Neuronal stem cell (in vitro differentiated cells): ENCODE measurements at regions not wholly inside any gene's neighbourhood (a gene's known extent, or its start where the extent isn't known, plus 50 kb on each side); places are given as distances from the start of the nearest gene placed in this dataset.

ENCODE experiments used
- DNase-seq: peaks from one replicate; pipeline ENCODE4 v3.0.0-alpha.2; 2013; ENCODE audit warnings: low spot score
- H2AFZ ChIP-seq: one replicate; pipeline ENCODE4 v1.6.1; 2013; ENCODE audit warnings: mild to moderate bottlenecking, low read length, inconsistent platforms
- H2AK5ac ChIP-seq: 2 replicates; pipeline ENCODE4 v1.6.1; 2013; ENCODE audit warnings: low read depth, mild to moderate bottlenecking, inconsistent platforms, low read length, moderate library complexity, mixed read lengths
- H2BK120ac ChIP-seq: 2 replicates; pipeline ENCODE4 v1.6.1; 2013; ENCODE audit warnings: low read depth, mild to moderate bottlenecking, inconsistent platforms, low read length, moderate library complexity, mixed read lengths
- H2BK12ac ChIP-seq: one replicate; pipeline ENCODE4 v1.6.1; 2013; ENCODE audit warnings: low read length, inconsistent platforms
- H2BK15ac ChIP-seq: 2 replicates; pipeline ENCODE4 v1.6.1; 2013; ENCODE audit warnings: mild to moderate bottlenecking, low read length, inconsistent platforms, mixed read lengths
- H2BK5ac ChIP-seq: one replicate; pipeline ENCODE4 v1.6.1; 2013; ENCODE audit warnings: inconsistent platforms, mild to moderate bottlenecking, low read length, moderate library complexity
- H3K14ac ChIP-seq: one replicate; pipeline ENCODE4 v1.6.1; 2013; ENCODE audit warnings: low read length, inconsistent platforms
- H3K18ac ChIP-seq: 2 replicates; pipeline ENCODE4 v1.6.1; 2013; ENCODE audit warnings: low read length, inconsistent platforms
- H3K23ac ChIP-seq: 2 replicates; pipeline ENCODE4 v1.6.1; 2013; ENCODE audit warnings: low read depth, mild to moderate bottlenecking, mixed read lengths, low read length, inconsistent platforms; ENCODE audit not compliant: poor library complexity
- H3K27ac ChIP-seq: replicated peaks from 3 replicates; pipeline ENCODE4 v1.5.1; 2013; ENCODE audit warnings: low read length, inconsistent platforms
- H3K27me3 ChIP-seq, 3 experiments: 2 replicates each; pipeline ENCODE4 v1.6.1; 2013; ENCODE audit warnings: low read length in 3 of 3, mild to moderate bottlenecking in 2 of 3, inconsistent platforms in 1 of 3, low read depth in 1 of 3, mixed read lengths in 1 of 3, moderate library complexity in 1 of 3; ENCODE audit not compliant: control insufficient read depth in 3 of 3, insufficient read depth in 3 of 3
- H3K36me3 ChIP-seq, 2 donors: replicated peaks in 1 of 2; 2 replicates each; pipeline ENCODE4 v1.6.1; 2013; ENCODE audit warnings: low read length in 2 of 2; ENCODE audit not compliant: control insufficient read depth in 2 of 2, insufficient read depth in 2 of 2
- H3K4ac ChIP-seq: 2 replicates; pipeline ENCODE4 v1.6.1; 2013; ENCODE audit warnings: inconsistent platforms, mild to moderate bottlenecking, low read length, moderate library complexity
- H3K4me1 ChIP-seq, 2 donors: 1 replicate in 1 of 2; 2 replicates in 1 of 2; pipeline ENCODE4 v1.6.1; 2013; ENCODE audit warnings: low read length in 2 of 2, low read depth in 1 of 2; ENCODE audit not compliant: control insufficient read depth in 2 of 2, insufficient read depth in 1 of 2
- H3K4me2 ChIP-seq: one replicate; pipeline ENCODE4 v1.6.1; 2013; ENCODE audit warnings: mild to moderate bottlenecking, low read length, inconsistent platforms; ENCODE audit not compliant: insufficient read depth, poor library complexity, severe bottlenecking
- H3K4me3 ChIP-seq, 2 donors: 2 replicates each; pipeline ENCODE4 v1.5.1; 2013; ENCODE audit warnings: low read length in 2 of 2, mild to moderate bottlenecking in 2 of 2, inconsistent platforms in 1 of 2, moderate library complexity in 1 of 2
- H3K79me1 ChIP-seq: one replicate; pipeline ENCODE4 v1.6.1; 2013; ENCODE audit warnings: low read depth, mild to moderate bottlenecking, inconsistent platforms, low read length, moderate library complexity
- H3K9ac ChIP-seq: one replicate; pipeline ENCODE4 v1.6.1; 2013; ENCODE audit warnings: mild to moderate bottlenecking, low read depth, low read length, inconsistent platforms; ENCODE audit not compliant: poor library complexity
- H3K9me3 ChIP-seq, 2 donors: replicated peaks in 1 of 2; 2 replicates each; pipeline versions ENCODE3 to v1.6.1; 2013; ENCODE audit warnings: low read length in 2 of 2, mild to moderate bottlenecking in 2 of 2, inconsistent platforms in 1 of 2, low read depth in 1 of 2, mixed read lengths in 1 of 2, moderate library complexity in 1 of 2; ENCODE audit not compliant: control insufficient read depth in 2 of 2, insufficient read depth in 1 of 2
- H4K8ac ChIP-seq: one replicate; pipeline ENCODE4 v1.6.1; 2013; ENCODE audit warnings: low read depth, mild to moderate bottlenecking, inconsistent platforms, low read length, moderate library complexity
- H4K91ac ChIP-seq: one replicate; pipeline ENCODE4 v1.6.1; 2013; ENCODE audit warnings: low read length, low read depth, mild to moderate bottlenecking, inconsistent platforms; ENCODE audit not compliant: poor library complexity
- WGBS, 2 donors: extraction: QIAGEN DNeasy Blood & Tissue Kit; methylation state at CpG; one replicate each; pipeline ENCODE4 v1.1.7; 2013; ENCODE audit warnings: missing lambda C conversion rate in 2 of 2, mixed read lengths in 1 of 2; ENCODE audit not compliant: insufficient read length in 2 of 2, insufficient replicate concordance in 1 of 2; ENCODE audit errors: extremely low coverage in 2 of 2; 5-methylcytosine and 5-hydroxymethylcytosine counted together

DNA sequence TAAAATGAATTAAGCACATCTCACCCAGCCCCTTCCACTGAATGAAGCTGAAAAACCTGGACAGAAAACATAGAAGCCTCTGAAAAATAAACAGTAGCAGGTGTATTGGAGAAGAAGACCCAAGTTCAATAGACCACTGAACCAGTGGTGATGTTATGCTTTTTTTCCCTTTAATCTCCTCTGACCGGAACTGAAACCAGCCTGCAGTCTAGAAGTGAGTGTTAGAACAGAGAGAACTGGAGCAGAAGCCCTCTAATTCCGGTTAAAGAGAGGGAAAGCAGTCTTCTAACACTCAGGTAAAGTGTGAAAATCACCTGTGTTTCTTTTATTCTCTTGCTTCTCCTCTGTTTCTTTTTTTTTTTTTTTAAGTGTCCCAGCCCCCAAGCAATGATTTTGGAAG is 83.5 kb upstream of the CCL21 start:
- Histone ChIP-seq H3K9ac (no peak overlapping the region), H2BK15ac (no peak overlapping the region), H3K23ac (no peak overlapping the region), H3K4me2 (no peak overlapping the region), H3K9me3 (no peaks in the 10 kb centered on the region), H3K4me3 (no peak overlapping the region), H3K27me3 (peaks cover 0 to 9% (median 0%) of the 10 kb centered on the region in 3 experiments), H3K14ac (no peak overlapping the region), H4K91ac (no peak overlapping the region), H4K8ac (no peak overlapping the region), H3K36me3 (no peaks in the 10 kb centered on the region), H3K4ac (no peak overlapping the region), H2BK12ac (no peak overlapping the region), H3K79me1 (no peaks in the 10 kb centered on the region), H2AK5ac (no peak overlapping the region), H3K18ac (no peak overlapping the region), H3K4me1 (no peaks in the 10 kb centered on the region), H2BK5ac (no peak overlapping the region), H2AFZ (no peak overlapping the region), H3K27ac (no peak overlapping the region), H2BK120ac (no peak overlapping the region)
- DNase-seq = no peak
- WGBS, 2 donors = no CpG with 5 or more reads among the region's 2 CpGs

DNA sequence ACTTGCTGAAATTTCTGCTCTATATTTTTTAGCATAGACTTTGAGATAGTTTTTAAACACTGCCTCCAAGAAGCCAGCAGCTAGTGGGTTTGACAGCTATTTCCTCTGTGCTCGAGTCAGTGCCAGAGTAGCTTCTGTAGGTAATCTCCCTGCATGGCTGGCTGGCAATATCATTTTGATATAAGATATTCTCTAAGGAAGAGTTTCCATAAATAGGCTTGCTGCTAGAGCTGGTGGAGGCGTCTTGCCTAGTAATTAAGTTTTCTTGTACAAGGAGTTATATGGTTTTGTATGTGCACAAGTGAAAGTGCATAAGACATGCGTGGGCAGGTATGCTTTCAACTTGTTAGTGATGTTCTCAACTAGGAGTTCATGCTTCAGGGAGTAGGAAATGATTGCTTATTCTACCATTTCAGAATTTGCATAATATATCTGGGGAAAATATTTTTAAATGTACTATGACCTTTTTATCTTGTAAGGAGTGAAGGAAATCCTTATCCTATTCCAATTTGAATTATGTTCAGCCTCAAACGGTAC is 74.1 kb upstream of the CCL21 start:
- no peak overlapping the region for H2AFZ ChIP-seq
- H2AK5ac ChIP-seq = no peak overlapping the region
- no peak overlapping the region for H3K9ac ChIP-seq
- no peaks in the 10 kb centered on the region for H3K79me1 ChIP-seq
- H2BK12ac ChIP-seq = no peak overlapping the region
- no peak overlapping the region for H3K4ac ChIP-seq
- peaks cover 0 to 33% (median 0%) of the 10 kb centered on the region in 3 experiments for H3K27me3 ChIP-seq
- H3K23ac ChIP-seq = no peak overlapping the region
- no peak overlapping the region for H2BK120ac ChIP-seq
- no peak overlapping the region for H3K4me3 ChIP-seq
- H3K27ac ChIP-seq = no peak overlapping the region
- no peak overlapping the region for H4K91ac ChIP-seq
- no peaks in the 10 kb centered on the region for H3K4me1 ChIP-seq
- DNase-seq = no peak
- no CpG with 5 or more reads among the region's 4 CpGs for WGBS, 2 donors
- no peak overlapping the region for H4K8ac ChIP-seq
- H3K36me3 ChIP-seq = no peaks in the 10 kb centered on the region
- H2BK5ac ChIP-seq = no peak overlapping the region
- no peak overlapping the region for H3K14ac ChIP-seq
- H3K18ac ChIP-seq = no peak overlapping the region
- H3K4me2 ChIP-seq = no peak overlapping the region
- H2BK15ac ChIP-seq = no peak overlapping the region
- H3K9me3 ChIP-seq = no peaks in the 10 kb centered on the region

DNA sequence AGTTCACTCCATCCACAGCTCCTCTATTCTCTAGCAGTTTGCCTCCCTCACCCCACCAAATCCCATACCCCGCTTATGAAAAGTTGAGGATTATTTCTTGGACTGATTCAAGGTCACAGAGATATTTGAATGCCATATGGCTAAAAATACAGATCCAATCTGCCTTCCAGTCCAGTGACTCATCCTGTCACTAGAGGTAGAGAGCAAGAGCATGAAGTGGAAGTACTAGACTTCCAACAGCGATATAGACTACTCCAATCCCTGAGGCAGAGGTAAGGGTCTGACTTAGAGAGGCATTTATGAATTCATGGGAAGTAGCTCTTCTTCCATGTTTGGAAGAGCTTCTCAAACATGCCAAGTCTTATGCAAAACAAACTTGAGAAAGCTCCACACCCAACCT is 72.4 kb upstream of the CCL21 start:
- no CpG with 5 or more reads among the region's 2 CpGs for WGBS, 2 donors
- Histone ChIP-seq H3K18ac (no peak overlapping the region), H3K9ac (no peak overlapping the region), H3K79me1 (no peaks in the 10 kb centered on the region), H3K27ac (no peak overlapping the region), H3K14ac (no peak overlapping the region), H3K4me2 (no peak overlapping the region), H2BK5ac (no peak overlapping the region), H3K4me1 (no peaks in the 10 kb centered on the region), H3K23ac (no peak overlapping the region), H2BK15ac (no peak overlapping the region), H4K91ac (no peak overlapping the region), H2BK12ac (no peak overlapping the region), H3K4me3 (no peak overlapping the region), H2BK120ac (no peak overlapping the region), H3K9me3 (no peaks in the 10 kb centered on the region), H3K27me3 (peaks cover 0 to 30% (median 0%) of the 10 kb centered on the region in 3 experiments), H3K36me3 (no peaks in the 10 kb centered on the region), H2AK5ac (no peak overlapping the region), H2AFZ (no peak overlapping the region), H3K4ac (no peak overlapping the region), H4K8ac (no peak overlapping the region)
- DNase-seq = no peak

DNA sequence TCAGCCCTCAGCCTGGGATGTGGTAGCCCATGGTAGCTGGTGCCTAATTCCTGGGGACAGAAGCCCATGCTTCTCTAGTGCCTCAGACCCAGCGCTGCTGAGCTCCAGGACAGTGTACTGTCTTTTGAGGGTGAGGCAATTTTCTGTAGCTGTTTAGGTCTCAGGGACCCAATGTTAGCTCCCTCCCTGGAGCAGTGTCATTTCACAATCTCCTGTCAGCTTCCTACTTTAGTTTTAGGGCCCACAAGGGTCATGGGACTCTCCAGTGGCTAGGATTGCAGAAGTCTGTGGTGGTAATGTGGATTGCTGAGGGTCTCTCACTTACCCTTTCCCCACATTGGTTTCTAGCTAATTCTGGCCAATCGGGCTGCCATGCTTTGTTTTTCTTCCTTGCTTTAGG is 67.7 kb upstream of the CCL21 start:
- Histone ChIP-seq H4K8ac (no peak overlapping the region), H3K27me3 (peaks cover 0 to 7% (median 0%) of the 10 kb centered on the region in 3 experiments), H2BK15ac (no peak overlapping the region), H3K4me2 (no peak overlapping the region), H2BK5ac (no peak overlapping the region), H3K9ac (peak overlapping the region; percentile 18), H2BK120ac (no peak overlapping the region), H3K23ac (no peak overlapping the region), H3K9me3 (no peaks in the 10 kb centered on the region), H2BK12ac (no peak overlapping the region), H3K27ac (no peak overlapping the region), H2AK5ac (no peak overlapping the region), H4K91ac (no peak overlapping the region), H3K14ac (peak overlapping the region; percentile 66), H3K4me1 (no peaks in the 10 kb centered on the region), H3K4ac (no peak overlapping the region), H3K4me3 (no peak overlapping the region), H3K79me1 (no peaks in the 10 kb centered on the region), H2AFZ (no peak overlapping the region), H3K36me3 (no peaks in the 10 kb centered on the region), H3K18ac (no peak overlapping the region)
- WGBS, 2 donors = no CpG with 5 or more reads among the region's 2 CpGs
- no peak for DNase-seq
